HG02588 (cell line): ENCODE measurements at regions not wholly inside any gene's neighbourhood (a gene's known extent, or its start where the extent isn't known, plus 50 kb on each side); places are given as distances from the start of the nearest gene placed in this dataset.
"Not testable (repeated sequence)": the region's sequence is repeated elsewhere in the genome, so short reads cannot be mapped to it uniquely, and the experiment has no call there.

Source experiments
- ATAC-seq: cut with Tn5 transposase; IDR thresholded peaks from one replicate; pipeline ENCODE4 v1.9.1; 2021; ENCODE audit warnings: mild to moderate bottlenecking, moderate library complexity; ENCODE audit not compliant: unreplicated experiment

- ATAC-seq: no peak
These were observed 380.1 kb upstream of the PRR16 start for GRCh38 chr5:120083851-120084542.

GRCh38 chr5:120084543-120084870, 379.6 kb upstream of the PRR16 start:
- ATAC-seq: no peak

GRCh38 chr5:120086081-120086480, 378.0 kb upstream of the PRR16 start:
- ATAC-seq: no peak

- ATAC-seq: no peak
These were observed 375.7 kb upstream of the PRR16 start for GRCh38 chr5:120088412-120088811.

GRCh38 chr5:120088836-120089235, 375.3 kb upstream of the PRR16 start:
- ATAC-seq: no peak

GRCh38 chr5:120091376-120091948, 372.6 kb upstream of the PRR16 start:
- no peak for ATAC-seq

- no peak for ATAC-seq
These were observed 371.5 kb upstream of the PRR16 start for GRCh38 chr5:120092649-120093048.

GRCh38 chr5:120093178-120093577, 370.9 kb upstream of the PRR16 start:
- ATAC-seq: no peak

GRCh38 chr5:120096413-120096812, 367.7 kb upstream of the PRR16 start:
- ATAC-seq: no peak

- no peak for ATAC-seq
These were observed 365.7 kb upstream of the PRR16 start for GRCh38 chr5:120098426-120098825.

GRCh38 chr5:120098902-120099535, 365.1 kb upstream of the PRR16 start:
- ATAC-seq: no peak

- ATAC-seq: no peak
These were observed 362.3 kb upstream of the PRR16 start for GRCh38 chr5:120101771-120102170.

- no peak for ATAC-seq
These were observed 360.6 kb upstream of the PRR16 start for GRCh38 chr5:120103495-120103894.

GRCh38 chr5:120106912-120107525, 357.1 kb upstream of the PRR16 start:
- ATAC-seq: no peak

GRCh38 chr5:120108586-120109248, 355.4 kb upstream of the PRR16 start:
- ATAC-seq: no peak

GRCh38 chr5:120122703-120123102, 341.4 kb upstream of the PRR16 start:
- ATAC-seq: no peak

- ATAC-seq: no peak
These were observed 340.1 kb upstream of the PRR16 start for GRCh38 chr5:120124031-120124430.

- no peak for ATAC-seq
These were observed 339.1 kb upstream of the PRR16 start for GRCh38 chr5:120124961-120125360.

- not testable (repeated sequence) for ATAC-seq
These were observed 331.8 kb upstream of the PRR16 start for GRCh38 chr5:120132347-120132746.

- no peak for ATAC-seq
These were observed 329.2 kb upstream of the PRR16 start for GRCh38 chr5:120134944-120135343.

- no peak for ATAC-seq
These were observed 326.5 kb upstream of the PRR16 start for GRCh38 chr5:120137582-120137981.

- no peak for ATAC-seq
These were observed 325.1 kb upstream of the PRR16 start for GRCh38 chr5:120139039-120139438.
